SKM-1 (cell line): ENCODE measurements at regions not wholly inside any gene's neighbourhood (a gene's known extent, or its start where the extent isn't known, plus 50 kb on each side); places are given as distances from the start of the nearest gene placed in this dataset.
A peak's percentile ranks its signal among the peaks of the same experiment; 100 is the strongest.

Experiments
- DNase-seq: peaks from one replicate; lab custom pipeline; 2025; ENCODE audit not compliant: unreplicated experiment; lab: John Stamatoyannopoulos, UW

GRCh38 chr12:88957358-88957757 is 377.1 kb upstream of the KITLG start:
- DNase-seq: no peak

GRCh38 chr12:88955531-88955930 is 375.3 kb upstream of the KITLG start:
- no peak for DNase-seq

DNA sequence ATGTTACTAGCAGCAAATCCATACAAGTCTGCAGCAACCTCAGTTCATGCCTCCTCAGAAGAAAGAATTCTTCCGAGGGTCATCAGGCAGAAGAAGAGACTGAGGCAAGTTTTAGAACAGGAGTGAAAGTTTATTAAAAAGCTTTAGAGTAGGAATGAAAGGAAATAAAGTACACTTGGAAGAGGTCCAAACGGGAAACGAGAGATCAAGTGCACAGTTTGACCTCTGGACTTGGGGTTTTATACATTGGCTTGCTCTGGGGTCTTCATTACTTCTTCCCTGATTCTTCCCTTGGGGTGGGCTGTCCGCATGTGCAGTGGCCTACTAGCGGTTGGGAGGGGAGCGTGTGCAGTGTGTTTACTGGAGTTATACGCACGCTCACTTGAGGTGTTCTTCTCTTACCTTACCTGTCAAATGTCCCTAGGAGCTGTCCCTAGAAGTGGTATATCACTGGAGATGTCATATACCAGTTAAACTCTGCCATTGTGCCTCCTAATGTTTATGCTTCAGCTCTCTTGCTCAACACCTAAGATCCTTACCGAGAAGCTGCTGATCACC is 372.8 kb upstream of the KITLG start:
- no peak for DNase-seq

DNA sequence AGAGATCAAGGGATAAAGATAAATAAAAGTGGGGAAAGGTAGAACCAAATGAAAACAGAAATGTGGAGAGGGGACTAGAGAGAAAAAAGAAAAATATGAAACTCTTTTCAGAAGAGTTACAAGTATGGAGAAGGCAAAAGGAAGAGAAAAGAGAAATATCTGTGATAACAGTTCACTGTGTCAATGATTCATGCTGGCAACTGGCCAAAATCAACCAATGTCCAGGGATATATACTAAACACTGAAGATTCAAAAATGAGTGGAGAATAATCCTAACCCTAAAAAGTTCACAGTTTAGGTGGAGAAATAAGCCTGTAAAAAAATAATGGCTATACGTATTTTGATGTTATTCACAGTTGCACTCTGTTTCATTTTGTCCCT is 372.3 kb upstream of the KITLG start:
- no peak for DNase-seq

GRCh38 chr12:88951860-88952561 is 371.7 kb upstream of the KITLG start:
- DNase-seq: no peak

DNA sequence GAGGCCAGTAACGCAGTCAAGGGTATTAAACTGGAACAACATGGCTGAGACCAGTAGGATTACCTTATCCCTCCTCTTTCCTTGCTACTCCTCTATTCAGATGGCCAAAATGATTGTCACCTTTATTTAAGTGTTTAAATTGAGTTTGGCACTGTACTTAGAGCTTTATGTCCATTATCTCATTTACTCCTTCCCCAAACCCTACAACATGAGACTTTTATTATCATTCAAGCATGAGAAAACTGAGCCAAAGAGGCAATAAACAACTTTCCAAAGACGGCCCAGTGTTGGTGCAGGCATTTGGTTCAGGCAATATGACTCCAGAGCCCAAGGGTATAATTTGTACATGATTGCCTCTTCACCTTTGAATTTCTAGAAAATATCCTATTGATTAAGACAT is 370.9 kb upstream of the KITLG start:
- DNase-seq: no peak

- no peak for DNase-seq
These were observed 367.3 kb upstream of the KITLG start for GRCh38 chr12:88947486-88948043.

DNA sequence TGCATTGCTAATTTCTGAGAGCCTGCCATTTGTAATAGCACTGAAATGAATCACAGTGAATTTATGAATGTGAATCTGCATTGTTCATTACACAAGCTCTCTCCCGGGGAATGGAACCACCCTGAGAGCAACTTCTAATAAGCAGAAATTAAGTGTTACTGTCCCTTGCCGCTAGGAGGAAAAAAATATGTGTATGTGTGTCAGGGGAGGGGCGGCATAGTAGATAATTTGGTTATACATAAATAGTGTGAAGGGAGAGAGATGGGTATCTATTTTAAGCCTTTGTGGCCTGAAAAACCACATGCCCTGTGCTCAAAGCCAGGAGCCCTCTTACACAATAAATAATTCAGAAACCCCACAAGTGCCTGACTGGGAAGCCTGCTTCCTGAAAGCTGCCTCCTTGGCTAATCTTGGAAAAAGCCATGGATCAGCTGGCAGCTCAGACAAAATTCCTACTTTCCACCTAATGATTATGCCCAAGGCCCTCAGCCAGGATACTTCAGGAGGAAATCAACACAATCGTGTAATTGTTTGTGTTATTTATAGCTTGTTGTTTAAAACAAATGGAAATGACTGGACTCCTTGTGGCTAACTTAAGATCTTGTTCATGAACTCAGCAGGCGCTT is 366.2 kb upstream of the KITLG start:
- DNase-seq: peak; percentile 1

- DNase-seq: no peak
These were observed 364.9 kb upstream of the KITLG start for GRCh38 chr12:88945051-88945732.

GRCh38 chr12:88944397-88944796 is 364.1 kb upstream of the KITLG start:
- DNase-seq: no peak

DNA sequence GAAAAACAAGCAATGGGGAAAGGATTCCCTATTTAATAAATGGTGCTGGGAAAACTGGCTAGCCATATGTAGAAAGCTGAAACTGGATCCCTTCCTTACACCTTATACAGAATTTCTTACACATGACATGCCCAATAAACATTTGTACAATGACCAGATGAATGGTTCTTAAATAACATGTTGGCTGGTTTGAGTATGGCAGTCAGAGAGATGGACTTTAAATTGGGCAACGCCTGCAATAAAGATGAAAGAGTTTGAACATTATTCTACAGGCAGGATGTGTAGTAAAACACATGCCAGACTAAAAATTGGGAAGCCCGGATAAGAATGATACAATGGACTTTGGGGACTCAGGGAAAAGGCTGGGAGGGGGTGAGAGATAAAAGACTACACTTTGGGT is 360.6 kb upstream of the KITLG start:
- no peak for DNase-seq

DNA sequence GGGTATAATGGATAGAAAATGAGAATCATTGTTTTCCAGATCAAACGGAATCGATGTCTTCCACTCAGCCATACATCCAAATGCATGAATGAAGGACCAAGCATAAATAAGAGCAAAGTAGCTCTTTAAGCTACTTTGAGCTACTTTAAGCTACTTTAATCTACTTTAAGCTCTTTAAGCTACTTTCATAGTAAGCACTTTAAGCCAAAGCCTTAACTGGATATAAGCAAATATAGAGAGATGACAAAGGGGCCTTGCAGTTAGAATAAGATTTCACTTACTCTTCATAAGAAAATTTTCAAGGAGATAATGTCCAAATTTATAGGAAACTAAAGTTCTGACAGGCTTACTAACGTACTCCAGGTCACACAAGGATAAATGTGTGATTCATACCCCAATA is 355.6 kb upstream of the KITLG start:
- no peak for DNase-seq

- DNase-seq: no peak
These were observed 354.0 kb upstream of the KITLG start for GRCh38 chr12:88934163-88934747.

DNA sequence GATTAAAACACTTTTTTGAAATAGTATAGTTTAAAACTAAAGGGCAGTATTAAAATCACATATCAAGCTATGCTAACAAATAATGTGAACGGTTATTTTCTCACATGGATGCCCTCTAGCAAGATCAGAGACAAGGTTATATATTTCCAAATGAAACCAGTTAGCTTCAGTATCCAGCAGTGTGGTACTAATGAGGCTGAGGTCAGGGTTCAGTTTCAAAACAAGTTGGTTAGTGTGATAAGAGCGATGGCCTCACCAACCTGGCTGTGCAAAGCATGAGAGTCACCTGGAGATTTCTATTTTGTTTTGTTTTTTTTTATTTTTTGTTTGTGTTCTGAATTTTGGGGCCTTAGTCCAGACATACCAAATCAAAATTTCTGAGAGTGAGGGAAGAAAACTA is 352.2 kb upstream of the KITLG start:
- no peak for DNase-seq

- no peak for DNase-seq
These were observed 351.3 kb upstream of the KITLG start for GRCh38 chr12:88931598-88931997.

- no peak for DNase-seq
These were observed 345.2 kb upstream of the KITLG start for GRCh38 chr12:88925454-88925853.

DNA sequence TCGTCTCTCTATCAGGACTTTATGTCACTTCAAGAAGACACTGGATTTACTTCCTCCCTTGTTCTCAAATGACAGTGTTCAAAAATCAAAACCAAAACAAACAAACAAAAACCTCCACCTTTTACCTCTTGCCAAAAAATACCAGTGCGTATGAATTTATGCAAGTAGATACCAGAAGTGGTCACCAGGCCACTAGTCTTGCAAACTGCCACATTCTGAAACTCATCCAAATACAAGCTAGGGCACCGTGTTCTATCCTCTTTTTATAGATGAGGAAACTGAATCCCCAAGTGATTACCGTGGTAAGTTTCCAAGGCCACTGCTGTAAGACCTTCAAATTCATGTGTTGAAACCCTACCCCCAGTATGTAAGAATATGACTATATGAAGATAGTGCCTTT is 343.9 kb upstream of the KITLG start:
- DNase-seq: no peak

DNA sequence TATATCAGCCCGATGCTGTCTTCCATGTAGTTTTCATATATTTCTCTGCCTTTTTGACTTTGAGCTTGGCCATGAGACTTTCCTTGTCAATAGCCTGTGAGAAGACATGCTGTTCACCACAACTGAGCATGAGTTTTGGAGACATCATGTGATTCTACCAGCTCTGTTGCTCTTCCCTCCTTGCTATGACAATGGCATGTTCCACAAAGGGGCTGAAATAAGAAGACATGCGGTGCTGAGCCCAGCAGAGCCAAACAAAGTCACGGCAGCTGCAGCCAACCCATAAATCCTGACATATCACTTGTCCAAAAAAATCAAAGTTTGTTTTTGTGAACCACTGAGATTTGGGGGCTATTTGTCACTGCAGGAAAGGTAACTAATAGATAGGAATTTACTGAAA is 343.4 kb upstream of the KITLG start:
- no peak for DNase-seq

DNA sequence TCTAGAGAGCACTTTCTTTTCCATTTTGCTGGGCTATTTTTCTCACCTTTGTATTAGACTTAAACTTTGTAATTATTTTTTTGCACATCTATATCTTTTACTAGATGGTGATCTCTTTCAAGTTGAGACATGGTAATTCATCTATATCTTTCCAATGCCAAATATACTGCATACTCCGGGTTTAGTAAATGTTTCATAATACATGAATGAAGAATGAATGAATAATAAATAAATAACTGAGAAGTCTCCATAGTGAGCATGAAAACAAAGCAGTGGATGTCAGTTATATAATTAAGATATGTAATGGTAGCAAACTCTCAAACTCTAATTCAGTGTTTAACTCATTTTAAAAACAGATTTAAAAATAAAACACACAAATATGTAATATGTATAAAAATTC is 342.5 kb upstream of the KITLG start:
- no peak for DNase-seq

- DNase-seq: no peak
These were observed 341.7 kb upstream of the KITLG start for GRCh38 chr12:88921890-88922532.

DNA sequence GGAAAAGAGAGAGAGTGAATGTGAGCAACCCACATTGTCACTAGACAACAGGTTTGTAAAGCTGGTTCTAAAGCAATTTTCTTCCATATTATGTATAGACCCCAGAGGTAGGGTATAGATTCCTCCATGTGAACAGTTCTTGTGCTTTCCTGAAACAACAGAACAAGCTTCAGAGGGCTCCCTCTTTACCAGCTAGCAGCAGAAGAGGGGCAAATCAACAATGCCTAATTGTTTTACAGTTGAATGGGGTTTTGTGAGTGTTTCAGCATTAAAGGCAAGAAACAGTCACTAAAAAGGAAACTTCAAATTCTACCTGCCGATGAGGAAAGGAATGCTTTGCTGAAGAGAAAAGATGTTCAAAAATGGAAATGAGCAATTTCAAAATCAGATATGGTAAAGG is 341.2 kb upstream of the KITLG start:
- DNase-seq: no peak
